Mesodermal cell (in vitro differentiated cells): ENCODE measurements at regions not wholly inside any gene's neighbourhood (a gene's known extent, or its start where the extent isn't known, plus 50 kb on each side); places are given as distances from the start of the nearest gene placed in this dataset.

Experiments used
- H3K27ac ChIP-seq: 2 replicates; pipeline ENCODE4 v1.7.0; 2013; ENCODE audit warnings: mild to moderate bottlenecking, low read depth, low read length, moderate library complexity; ENCODE audit not compliant: severe bottlenecking
- H3K36me3 ChIP-seq: 2 replicates; pipeline ENCODE4 v1.7.1; 2013; ENCODE audit warnings: mild to moderate bottlenecking, low read length, moderate library complexity; ENCODE audit not compliant: control insufficient read depth, insufficient read depth
- H3K4me1 ChIP-seq: one replicate; pipeline ENCODE4 v1.7.1; 2013; ENCODE audit warnings: mild to moderate bottlenecking, low read length; ENCODE audit not compliant: insufficient read depth, control insufficient read depth, poor library complexity, severe bottlenecking
- H3K4me3 ChIP-seq: 2 replicates; pipeline ENCODE4 v1.7.0; 2013; ENCODE audit warnings: low read length, control low read depth, mild to moderate bottlenecking; ENCODE audit not compliant: insufficient read depth, poor library complexity, severe bottlenecking; ENCODE audit errors: extremely low read depth
- H3K9me3 ChIP-seq: 2 replicates; pipeline ENCODE4 v1.7.1; 2013; ENCODE audit warnings: mild to moderate bottlenecking, low read length, moderate library complexity; ENCODE audit not compliant: control insufficient read depth
- WGBS, 2 experiments: methylation state at CpG; one replicate each; pipeline ENCODE4 v1.1.5; 2013; ENCODE audit warnings: missing lambda C conversion rate in 2 of 2; ENCODE audit not compliant: insufficient coverage in 2 of 2; 5-methylcytosine and 5-hydroxymethylcytosine counted together

- Histone ChIP-seq H3K4me3 (no peak overlapping the region), H3K36me3 (no peaks in the 10 kb centered on the region), H3K9me3 (no peaks in the 10 kb centered on the region), H3K4me1 (no peaks in the 10 kb centered on the region), H3K27ac (no peak overlapping the region)
- WGBS, 2 experiments = 83% methylated on average over 1 to 2 of the region's 5 CpGs
These were observed 135.8 kb upstream of the TBL1X start for GRCh38 chrX:9329056-9329455.

GRCh38 chrX:9330249-9330982, 134.4 kb upstream of the TBL1X start:
- no peak overlapping the region for H3K27ac ChIP-seq
- 81 to 100% methylated on average over 3 of the region's 8 CpGs for WGBS, 2 experiments
- no peaks in the 10 kb centered on the region for H3K9me3 ChIP-seq
- H3K36me3 ChIP-seq = no peaks in the 10 kb centered on the region
- no peak overlapping the region for H3K4me3 ChIP-seq
- H3K4me1 ChIP-seq = no peaks in the 10 kb centered on the region

GRCh38 chrX:9333873-9334560, 130.8 kb upstream of the TBL1X start:
- Histone ChIP-seq H3K36me3 (no peaks in the 10 kb centered on the region), H3K27ac (no peak overlapping the region), H3K4me3 (no peak overlapping the region), H3K4me1 (no peaks in the 10 kb centered on the region), H3K9me3 (no peaks in the 10 kb centered on the region)
- WGBS, 2 experiments = 64 to 93% methylated on average over 3 to 5 of the region's 11 CpGs

GRCh38 chrX:9335251-9335650, 129.6 kb upstream of the TBL1X start:
- Histone ChIP-seq H3K4me1 (no peaks in the 10 kb centered on the region), H3K4me3 (no peak overlapping the region), H3K27ac (no peak overlapping the region), H3K36me3 (no peaks in the 10 kb centered on the region), H3K9me3 (no peaks in the 10 kb centered on the region)
- WGBS, 2 experiments = 88% methylated on average over 2 of the region's 6 CpGs; no CpG with 5 or more reads in 1 of the 2 experiments

- Histone ChIP-seq H3K36me3 (no peaks in the 10 kb centered on the region), H3K4me3 (no peak overlapping the region), H3K4me1 (peaks cover 8% of the 10 kb centered on the region), H3K9me3 (no peaks in the 10 kb centered on the region), H3K27ac (no peak overlapping the region)
- WGBS, 2 experiments = 89 to 96% methylated on average over 5 to 8 of the region's 8 CpGs
These were observed 128.4 kb upstream of the TBL1X start for GRCh38 chrX:9336456-9336855.

- 80 to 100% methylated on average over 1 of the region's 5 CpGs for WGBS, 2 experiments
- Histone ChIP-seq H3K4me3 (no peak overlapping the region), H3K27ac (no peak overlapping the region), H3K9me3 (no peaks in the 10 kb centered on the region), H3K36me3 (no peaks in the 10 kb centered on the region), H3K4me1 (peaks cover 11% of the 10 kb centered on the region)
These were observed 127.8 kb upstream of the TBL1X start for GRCh38 chrX:9337046-9337445.

GRCh38 chrX:9338986-9339385, 125.9 kb upstream of the TBL1X start:
- Histone ChIP-seq H3K4me3 (no peak overlapping the region), H3K9me3 (no peaks in the 10 kb centered on the region), H3K36me3 (no peaks in the 10 kb centered on the region), H3K4me1 (peaks cover 11% of the 10 kb centered on the region), H3K27ac (no peak overlapping the region)
- 80 to 100% methylated on average over 1 of the region's 10 CpGs for WGBS, 2 experiments

GRCh38 chrX:9339603-9340491, 125.0 kb upstream of the TBL1X start:
- Histone ChIP-seq H3K4me3 (no peak overlapping the region), H3K27ac (no peak overlapping the region), H3K36me3 (no peaks in the 10 kb centered on the region), H3K9me3 (no peaks in the 10 kb centered on the region), H3K4me1 (peaks cover 11% of the 10 kb centered on the region)
- WGBS, 2 experiments = 85 to 87% methylated on average over 5 of the region's 13 CpGs

- H3K36me3 ChIP-seq = no peaks in the 10 kb centered on the region
- H3K4me1 ChIP-seq = peaks cover 11% of the 10 kb centered on the region
- H3K4me3 ChIP-seq = no peak overlapping the region
- peak overlapping the region; percentile 45 for H3K27ac ChIP-seq
- no peaks in the 10 kb centered on the region for H3K9me3 ChIP-seq
- WGBS, 2 experiments = 58 to 66% methylated on average over 5 to 10 of the region's 16 CpGs
These were observed 124.1 kb upstream of the TBL1X start for GRCh38 chrX:9340598-9341290.
